CD4-positive, alpha-beta T cell treated with Interleukin-4 for 1 hour (primary cell): ENCODE measurements at regions not wholly inside any gene's neighbourhood (a gene's known extent, or its start where the extent isn't known, plus 50 kb on each side); places are given as distances from the start of the nearest gene placed in this dataset.
"Not testable (repeated sequence)": the region's sequence is repeated elsewhere in the genome, so short reads cannot be mapped to it uniquely, and the experiment has no call there.

Experiments used
- DNase-seq, 2 donors: peaks; one replicate each; pipeline ENCODE4 v3.0.0-alpha.2; 2020 to 2022

GRCh38 chr6:8941577-8941976 is 506.2 kb upstream of the SLC35B3 start:
- DNase-seq = no peak

DNA sequence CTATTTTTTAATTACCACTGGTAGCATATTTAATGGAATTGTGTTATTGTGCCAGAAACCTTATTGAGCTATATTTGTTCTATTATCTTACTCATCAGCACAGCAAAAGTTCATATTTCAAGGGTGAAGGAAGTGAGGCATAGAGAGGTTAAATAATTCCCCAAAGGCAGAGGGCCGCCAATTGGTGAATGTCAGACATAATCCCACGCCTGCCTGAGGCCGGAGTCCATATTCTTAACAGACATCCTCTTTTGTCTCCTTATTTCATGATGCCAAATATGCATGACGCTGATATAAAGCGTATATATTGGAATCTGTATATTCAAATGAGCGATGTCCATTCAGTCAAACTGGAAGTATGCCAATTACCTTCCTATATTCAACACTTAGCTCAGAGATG is 505.0 kb upstream of the SLC35B3 start:
- no peak for DNase-seq

DNA sequence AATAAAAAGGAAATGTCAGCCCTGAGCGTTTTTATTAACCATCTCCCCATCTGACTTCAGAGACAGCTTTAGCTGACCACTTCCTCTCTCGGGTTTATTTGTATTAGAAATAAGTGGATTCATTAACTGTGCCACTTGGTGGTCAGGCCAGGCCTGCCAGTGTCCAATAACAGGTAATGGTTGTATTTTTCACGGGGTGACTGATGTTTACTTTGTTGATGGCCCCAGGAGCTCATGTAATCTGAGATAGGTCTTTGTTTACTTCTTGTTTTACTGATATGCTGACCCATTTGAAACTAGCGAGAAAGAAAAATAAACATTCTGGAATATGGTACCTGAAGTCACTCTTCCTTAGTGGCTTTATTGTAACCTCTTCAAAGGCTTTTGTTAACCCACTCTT is 504.3 kb upstream of the SLC35B3 start:
- DNase-seq = no peak

- no peak for DNase-seq
These were observed 499.0 kb upstream of the SLC35B3 start for GRCh38 chr6:8934318-8934717.

DNA sequence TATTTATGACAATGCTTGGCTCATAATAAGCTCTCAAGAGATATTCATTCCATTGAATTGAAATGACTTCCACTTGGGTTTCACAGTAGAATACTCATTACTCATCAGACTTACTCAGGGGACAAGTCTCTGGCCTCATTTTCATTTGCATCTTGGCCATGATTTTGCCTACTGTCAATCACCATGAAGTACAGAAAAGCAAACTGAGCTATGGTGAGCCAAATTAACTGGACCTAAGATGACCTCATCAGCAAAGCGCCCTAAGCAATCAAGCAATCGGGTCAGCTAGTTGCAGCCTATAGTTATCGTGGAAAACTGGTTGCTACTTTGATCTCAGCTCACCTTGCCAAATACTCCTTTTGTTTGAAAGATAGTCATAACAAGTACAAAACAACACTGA is 494.7 kb upstream of the SLC35B3 start:
- no peak for DNase-seq

GRCh38 chr6:8920244-8920643 is 484.9 kb upstream of the SLC35B3 start:
- DNase-seq = not testable (repeated sequence)

GRCh38 chr6:8918196-8918595 is 482.9 kb upstream of the SLC35B3 start:
- DNase-seq = no peak

- DNase-seq = no peak
These were observed 479.4 kb upstream of the SLC35B3 start for GRCh38 chr6:8914700-8915099.

- DNase-seq = no peak
These were observed 473.3 kb upstream of the SLC35B3 start for GRCh38 chr6:8908638-8909037.

- DNase-seq = no peak
These were observed 471.4 kb upstream of the SLC35B3 start for GRCh38 chr6:8906699-8907098.

GRCh38 chr6:8905757-8906156 is 470.4 kb upstream of the SLC35B3 start:
- no peak for DNase-seq

DNA sequence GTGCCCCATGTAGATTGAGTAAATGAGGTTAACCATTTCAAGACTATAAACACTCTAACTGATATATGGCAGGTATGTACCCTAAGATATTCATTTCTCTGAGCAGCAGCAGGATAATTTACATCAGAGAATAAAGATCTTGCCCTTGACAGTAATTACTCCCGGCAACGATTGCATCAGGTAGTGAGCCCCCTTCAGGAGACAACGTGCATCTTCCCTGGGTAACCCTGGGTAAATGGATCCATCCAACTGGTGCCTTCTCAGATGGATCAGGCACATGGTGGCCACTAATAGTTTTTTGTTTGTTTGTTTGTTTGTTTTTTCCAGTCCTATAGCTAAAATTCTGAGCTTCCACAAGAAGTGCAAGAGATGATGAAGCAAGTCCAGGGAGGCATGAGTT is 469.4 kb upstream of the SLC35B3 start:
- DNase-seq = no peak

- no peak for DNase-seq
These were observed 464.7 kb upstream of the SLC35B3 start for GRCh38 chr6:8900056-8900455.

- DNase-seq = no peak
These were observed 454.2 kb upstream of the SLC35B3 start for GRCh38 chr6:8889514-8889913.

GRCh38 chr6:8888468-8888867 is 453.1 kb upstream of the SLC35B3 start:
- DNase-seq = no peak

DNA sequence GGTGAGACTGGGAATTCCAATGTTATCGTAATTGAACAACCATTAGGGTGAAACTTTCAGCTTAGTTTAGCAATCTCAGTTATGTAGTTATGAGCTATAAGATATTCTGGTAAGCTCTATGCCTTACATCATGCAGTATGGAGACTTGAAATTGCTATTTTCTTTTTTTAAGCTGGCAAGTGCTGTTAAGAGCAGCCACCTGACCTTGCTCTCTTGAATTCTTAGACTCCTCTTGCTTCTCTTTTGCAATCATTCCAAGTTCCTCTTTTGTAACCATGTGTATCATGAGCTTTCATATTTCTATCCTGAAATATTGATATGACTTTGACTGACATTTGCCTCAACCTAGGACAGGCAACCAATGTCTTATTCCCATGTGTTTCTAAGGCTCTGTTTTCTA is 446.3 kb upstream of the SLC35B3 start:
- DNase-seq = no peak

DNA sequence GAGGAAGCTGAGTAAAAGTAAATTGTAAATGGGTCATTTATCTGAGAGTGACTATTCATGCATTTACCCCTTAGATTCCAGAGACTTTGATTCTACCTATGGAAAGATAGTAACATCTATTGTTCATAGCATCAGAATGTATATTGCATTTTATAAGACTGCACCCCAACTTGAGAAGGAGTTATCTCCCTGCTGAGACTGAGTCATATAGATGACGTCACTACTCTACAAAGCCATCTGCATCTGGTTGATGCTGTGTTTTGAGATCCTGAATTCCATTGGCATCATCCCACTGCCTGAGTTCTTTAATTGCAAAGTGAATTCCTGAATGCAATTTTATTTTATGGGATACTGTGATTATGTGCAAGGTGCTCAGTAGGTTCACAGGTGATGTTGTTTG is 444.0 kb upstream of the SLC35B3 start:
- DNase-seq = no peak

DNA sequence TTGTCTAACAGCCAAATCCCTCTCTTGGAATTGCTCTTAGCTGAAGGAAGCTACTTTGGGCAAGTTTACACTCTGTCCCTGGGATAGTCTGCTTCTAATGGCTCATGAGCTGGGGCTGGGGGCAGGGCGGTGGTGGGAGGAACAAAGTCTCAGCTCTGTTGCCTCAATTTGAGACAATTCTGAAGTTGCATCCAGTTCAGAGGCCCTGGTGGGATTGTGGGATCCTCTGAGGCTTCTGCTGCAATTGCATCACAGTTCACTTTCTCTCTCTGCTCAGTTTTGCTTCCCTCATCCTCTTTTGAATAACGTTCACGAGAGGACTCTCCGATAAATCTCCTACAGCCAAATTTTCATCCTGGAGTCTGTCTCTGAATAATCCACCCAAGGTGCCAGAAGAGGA is 440.6 kb upstream of the SLC35B3 start:
- no peak for DNase-seq

GRCh38 chr6:8872589-8872988 is 437.2 kb upstream of the SLC35B3 start:
- DNase-seq = no peak

GRCh38 chr6:8865451-8865850 is 430.1 kb upstream of the SLC35B3 start:
- DNase-seq = no peak

GRCh38 chr6:8860671-8861070 is 425.3 kb upstream of the SLC35B3 start:
- DNase-seq = no peak

DNA sequence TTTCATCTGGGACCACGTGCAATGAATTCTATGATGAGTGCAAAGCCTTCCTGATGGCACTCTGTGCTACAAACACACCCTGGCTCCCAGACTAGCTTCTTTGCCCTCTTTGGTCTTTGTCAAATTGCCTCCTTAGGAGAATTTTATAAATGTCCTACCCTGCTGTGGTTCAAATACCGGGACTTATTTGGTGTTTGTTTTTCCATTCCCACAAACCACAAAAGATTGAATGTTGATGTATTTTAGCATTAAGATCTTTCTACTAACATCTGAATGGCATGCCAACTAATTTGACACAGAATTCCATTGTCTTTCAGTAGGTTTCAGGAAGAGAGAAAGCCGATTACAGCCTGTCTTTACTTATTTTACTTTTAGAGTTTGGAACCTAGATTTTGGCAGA is 424.2 kb upstream of the SLC35B3 start:
- DNase-seq = no peak

DNA sequence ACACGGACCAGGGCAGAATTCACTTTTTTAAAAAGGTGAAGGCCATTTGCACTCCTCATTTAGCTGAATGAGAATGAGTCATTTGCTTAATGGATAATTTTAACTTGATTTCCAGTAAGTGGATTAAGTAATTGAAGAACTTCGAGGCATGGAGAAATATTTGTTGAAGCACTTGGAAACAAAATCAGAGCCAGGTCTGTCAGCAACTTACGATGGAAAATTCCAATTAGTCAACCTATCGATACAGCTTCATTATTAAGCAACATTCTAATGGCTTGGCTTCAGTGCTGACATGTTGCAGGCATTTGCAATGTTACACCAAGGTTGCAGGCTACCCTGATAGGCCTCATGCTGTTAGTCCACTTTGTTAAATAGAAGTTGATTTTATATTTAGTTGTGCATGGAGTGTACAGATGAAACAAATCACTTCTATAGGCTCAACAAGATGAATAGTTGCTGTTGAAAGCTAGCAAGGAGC is 423.5 kb upstream of the SLC35B3 start:
- DNase-seq = no peak

DNA sequence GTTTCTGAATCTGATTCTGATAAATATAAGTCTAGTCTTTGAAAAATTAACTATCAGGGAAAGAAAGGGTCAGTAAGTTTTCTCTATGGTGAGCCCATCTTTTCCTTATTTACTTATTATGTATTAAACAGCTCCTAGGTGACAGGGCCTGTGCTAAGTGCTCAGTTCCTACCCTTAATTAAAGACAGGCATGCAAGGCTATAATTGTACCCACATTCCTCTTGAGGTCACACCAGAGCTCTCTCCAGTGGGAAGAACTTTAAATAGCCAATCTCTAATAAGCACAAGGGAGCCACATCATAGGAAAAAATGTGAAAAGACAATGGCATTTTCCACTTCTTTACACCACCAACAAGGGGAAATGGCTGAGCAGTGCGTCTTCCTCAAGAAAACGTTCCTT is 421.8 kb upstream of the SLC35B3 start:
- no peak for DNase-seq

DNA sequence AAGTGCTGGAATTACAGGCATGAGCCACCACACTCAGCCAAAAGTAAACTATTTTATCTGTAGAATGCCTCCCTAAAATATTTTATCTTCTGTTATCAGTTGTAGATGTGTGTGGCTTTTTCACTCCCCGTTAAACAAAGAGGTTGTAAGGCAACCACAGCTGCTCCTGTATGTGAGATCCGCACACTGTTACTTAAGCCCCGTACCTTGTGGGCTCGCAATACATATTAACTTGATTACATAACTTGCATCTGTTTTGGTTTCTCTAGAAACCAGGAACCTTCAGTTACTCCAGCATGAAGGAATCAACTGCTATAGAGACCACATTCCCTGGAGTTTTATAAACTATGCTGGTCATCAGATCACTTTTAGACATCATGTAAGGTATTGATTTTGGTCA is 420.1 kb upstream of the SLC35B3 start:
- no peak for DNase-seq

DNA sequence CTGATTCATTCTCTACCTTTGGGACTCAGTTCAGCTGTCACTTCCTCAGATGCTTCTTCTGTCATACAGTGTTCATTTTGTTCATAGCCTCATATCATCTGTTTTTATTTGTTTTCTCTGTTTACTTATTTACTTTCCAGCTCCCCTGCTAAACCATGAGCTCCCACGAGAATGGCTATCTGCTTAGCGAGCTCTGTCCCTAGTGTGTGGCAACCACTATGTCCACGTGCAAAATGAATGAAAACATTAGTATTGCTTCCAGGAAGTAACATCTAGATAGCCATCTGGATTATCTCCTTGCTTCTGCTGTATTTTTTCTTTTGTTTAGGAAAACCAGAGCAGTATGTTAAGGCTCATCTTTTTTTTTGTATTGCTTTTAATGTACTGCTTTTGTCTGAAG is 417.0 kb upstream of the SLC35B3 start:
- no peak for DNase-seq
